Fibroblast of mammary gland (primary cell): ENCODE measurements at regions not wholly inside any gene's neighbourhood (a gene's known extent, or its start where the extent isn't known, plus 50 kb on each side); places are given as distances from the start of the nearest gene placed in this dataset.

ENCODE experiments used
- DNase-seq: peaks from one replicate; pipeline ENCODE4 v3.0.0-alpha.2; 2010; ENCODE audit warnings: low read depth
- H3K4me3 ChIP-seq: 2 replicates; pipeline ENCODE4 v1.5.1; 2011; ENCODE audit warnings: low read depth, mild to moderate bottlenecking, low read length, moderate library complexity; ENCODE audit not compliant: control insufficient read depth
- TF ChIP-seq, protein P1 (sequence below): conservative IDR thresholded peaks from 2 replicates; pipeline ENCODE4 v1.5.1; 2011; ENCODE audit warnings: low read depth, low read length, inconsistent platforms; ENCODE audit not compliant: control insufficient read depth, insufficient read depth

DNA sequence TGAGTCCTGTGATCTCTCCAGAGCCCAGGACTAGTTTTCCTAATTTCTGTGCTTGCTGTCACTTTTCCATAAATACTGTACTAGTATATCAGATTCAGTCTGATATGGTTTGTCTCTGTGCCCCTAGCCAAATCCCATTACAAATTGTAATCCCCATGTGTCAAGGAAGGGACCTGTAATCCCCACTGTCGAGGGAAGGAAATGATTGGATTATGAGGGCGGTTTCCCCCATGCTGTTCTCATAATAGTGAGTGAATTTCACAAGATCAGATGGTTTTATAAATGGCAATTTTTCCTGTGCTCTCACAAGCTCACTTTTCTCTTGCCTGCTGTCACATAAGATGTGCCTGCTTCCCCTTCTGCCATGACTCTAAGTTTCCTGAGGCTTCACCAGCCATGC lies 54.8 kb upstream of the IFRD1 start:
- DNase-seq: no peak
- TF ChIP-seq, protein P1, sequence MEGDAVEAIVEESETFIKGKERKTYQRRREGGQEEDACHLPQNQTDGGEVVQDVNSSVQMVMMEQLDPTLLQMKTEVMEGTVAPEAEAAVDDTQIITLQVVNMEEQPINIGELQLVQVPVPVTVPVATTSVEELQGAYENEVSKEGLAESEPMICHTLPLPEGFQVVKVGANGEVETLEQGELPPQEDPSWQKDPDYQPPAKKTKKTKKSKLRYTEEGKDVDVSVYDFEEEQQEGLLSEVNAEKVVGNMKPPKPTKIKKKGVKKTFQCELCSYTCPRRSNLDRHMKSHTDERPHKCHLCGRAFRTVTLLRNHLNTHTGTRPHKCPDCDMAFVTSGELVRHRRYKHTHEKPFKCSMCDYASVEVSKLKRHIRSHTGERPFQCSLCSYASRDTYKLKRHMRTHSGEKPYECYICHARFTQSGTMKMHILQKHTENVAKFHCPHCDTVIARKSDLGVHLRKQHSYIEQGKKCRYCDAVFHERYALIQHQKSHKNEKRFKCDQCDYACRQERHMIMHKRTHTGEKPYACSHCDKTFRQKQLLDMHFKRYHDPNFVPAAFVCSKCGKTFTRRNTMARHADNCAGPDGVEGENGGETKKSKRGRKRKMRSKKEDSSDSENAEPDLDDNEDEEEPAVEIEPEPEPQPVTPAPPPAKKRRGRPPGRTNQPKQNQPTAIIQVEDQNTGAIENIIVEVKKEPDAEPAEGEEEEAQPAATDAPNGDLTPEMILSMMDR: no peak
- no peak overlapping the region for H3K4me3 ChIP-seq

DNA sequence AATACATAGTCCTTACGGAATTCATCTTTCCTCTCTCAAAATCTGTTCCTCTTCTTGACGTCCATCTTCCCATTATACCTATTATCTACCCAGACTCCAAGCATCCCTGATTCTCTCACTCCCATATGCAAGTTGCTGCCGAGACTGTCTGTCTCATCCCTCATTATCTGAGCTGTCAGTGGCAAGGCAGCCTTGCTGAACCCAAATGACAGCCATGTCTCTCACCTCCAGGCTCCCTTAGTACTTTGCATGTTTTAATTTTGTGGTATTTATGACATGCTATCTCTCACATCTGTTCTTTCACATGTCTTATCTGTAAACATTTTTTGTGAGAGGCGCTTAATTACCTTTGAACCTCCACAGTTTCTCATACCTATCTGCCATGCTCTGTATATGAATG lies 54.4 kb upstream of the IFRD1 start:
- no peak for DNase-seq
- TF ChIP-seq, protein P1: no peak

DNA sequence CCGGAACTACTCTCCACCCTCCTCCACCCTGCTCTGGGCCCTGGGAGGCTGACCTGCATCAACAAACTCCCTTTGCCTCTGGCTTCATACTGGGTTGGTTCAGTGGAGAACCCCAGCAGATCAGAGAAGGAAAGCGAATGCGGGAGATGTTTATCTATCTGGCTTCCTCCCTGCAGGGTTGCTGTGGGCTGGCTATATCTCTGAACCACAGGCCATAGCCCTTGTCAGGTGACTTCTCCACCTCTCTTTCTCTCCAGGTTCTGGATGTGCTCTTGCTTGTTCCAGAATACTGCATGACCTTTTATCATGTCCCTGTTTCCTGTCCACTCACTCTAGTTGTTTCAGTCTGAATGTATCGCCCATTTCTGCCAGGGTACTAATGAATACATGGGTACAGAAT lies 51.7 kb upstream of the IFRD1 start:
- no peak for DNase-seq
- H3K4me3 ChIP-seq: no peak overlapping the region
- TF ChIP-seq, protein P1: no peak

More for the DNA sequence above, 54.4 kb upstream of the IFRD1 start:
- H3K4me3 ChIP-seq: no peak overlapping the region

DNA sequence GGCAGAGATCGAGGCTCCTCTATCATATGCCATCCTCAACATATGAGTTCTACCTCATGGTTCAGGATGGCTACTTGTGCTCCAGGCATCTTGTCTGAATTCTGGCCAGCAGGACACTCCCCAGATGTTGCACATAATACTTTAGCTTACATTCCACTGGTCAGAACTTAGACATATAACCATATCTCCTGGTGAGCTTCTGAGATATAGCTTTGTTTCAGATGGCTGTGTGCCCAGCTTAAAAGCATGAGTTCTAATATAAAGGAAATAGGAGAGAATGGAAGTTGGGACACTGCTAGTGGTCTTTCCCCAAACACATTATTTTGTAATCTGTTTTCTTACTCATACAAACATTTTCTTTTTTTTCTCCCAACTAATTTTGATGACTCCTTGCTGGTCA lies 50.8 kb upstream of the IFRD1 start:
- peak; percentile 43 for DNase-seq
- H3K4me3 ChIP-seq: no peak overlapping the region
- TF ChIP-seq, protein P1: no peak

DNA sequence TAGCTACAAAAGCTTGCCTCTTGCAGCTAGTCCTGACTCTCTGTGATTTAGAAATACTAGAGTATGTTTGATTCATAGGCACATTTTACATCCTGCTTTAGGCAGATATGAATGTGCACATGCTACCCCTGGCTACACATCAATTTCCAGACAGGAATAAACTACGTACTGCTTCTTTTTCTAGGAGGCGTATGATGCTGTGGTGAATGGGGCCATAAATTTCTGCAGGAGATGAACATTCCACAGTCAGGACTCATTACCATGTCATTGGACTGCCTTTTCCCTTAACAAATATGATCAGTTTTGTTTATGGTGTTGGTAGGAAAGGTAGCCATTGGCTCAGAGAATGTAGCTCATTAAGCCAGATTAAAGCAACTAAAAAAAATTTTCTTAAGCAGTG lies 50.1 kb upstream of the IFRD1 start:
- DNase-seq: peak; percentile 73
- TF ChIP-seq, protein P1: no peak
- no peak overlapping the region for H3K4me3 ChIP-seq
